ENCODE measurements at regions not wholly inside any gene's neighbourhood (a gene's known extent, or its start where the extent isn't known, plus 50 kb on each side); places are given as distances from the start of the nearest gene placed in this dataset.

- H3K4me3 ChIP-seq (ENCODE audit: low read length), result no peak overlapping the region
- H3K27ac ChIP-seq (ENCODE audit: low read length), result no peak overlapping the region
- no peak for DNase-seq (ENCODE audit: low read depth, low spot score)
These were observed 598.1 kb downstream of the RNF144A start for GRCh38 chr2:7515327-7515726.

GRCh38 chr2:7516484-7517063 is 599.4 kb downstream of the RNF144A start:
- WGBS (ENCODE audit: insufficient coverage, insufficient read length), result no CpG with 5 or more reads among the region's 2 CpGs
- H3K9me3 ChIP-seq (ENCODE audit: control insufficient read depth, insufficient read depth, low read length), result no peaks in the 10 kb centered on the region
- H3K27ac ChIP-seq (ENCODE audit: low read length), result no peak overlapping the region
- DNase-seq (ENCODE audit: low read depth, low spot score), result no peak
- H3K27me3 ChIP-seq (ENCODE audit: control insufficient read depth, insufficient read depth, low read length), result no peaks in the 10 kb centered on the region
- no peaks in the 10 kb centered on the region for H3K4me1 ChIP-seq (ENCODE audit: control insufficient read depth, insufficient read depth, low read length)
- H3K36me3 ChIP-seq (ENCODE audit: control insufficient read depth, insufficient read depth, low read length), result no peaks in the 10 kb centered on the region
- no peak overlapping the region for H3K4me3 ChIP-seq (ENCODE audit: low read length)

More at GRCh38 chr2:7515327-7515726, 598.1 kb downstream of the RNF144A start:
- H3K27me3 ChIP-seq (ENCODE audit: control insufficient read depth, insufficient read depth, low read length), result no peaks in the 10 kb centered on the region
- H3K36me3 ChIP-seq (ENCODE audit: control insufficient read depth, insufficient read depth, low read length), result no peaks in the 10 kb centered on the region
- H3K4me1 ChIP-seq (ENCODE audit: control insufficient read depth, insufficient read depth, low read length), result no peaks in the 10 kb centered on the region
- no peaks in the 10 kb centered on the region for H3K9me3 ChIP-seq (ENCODE audit: control insufficient read depth, insufficient read depth, low read length)

- no peak for DNase-seq (ENCODE audit: low read depth, low spot score)
- no peak overlapping the region for H3K4me3 ChIP-seq (ENCODE audit: low read length)
- H3K36me3 ChIP-seq (ENCODE audit: control insufficient read depth, insufficient read depth, low read length), result no peaks in the 10 kb centered on the region
- no CpG with 5 or more reads among the region's 6 CpGs for WGBS (ENCODE audit: insufficient coverage, insufficient read length)
- no peaks in the 10 kb centered on the region for H3K4me1 ChIP-seq (ENCODE audit: control insufficient read depth, insufficient read depth, low read length)
- H3K27ac ChIP-seq (ENCODE audit: low read length), result no peak overlapping the region
- H3K9me3 ChIP-seq (ENCODE audit: control insufficient read depth, insufficient read depth, low read length), result no peaks in the 10 kb centered on the region
- no peaks in the 10 kb centered on the region for H3K27me3 ChIP-seq (ENCODE audit: control insufficient read depth, insufficient read depth, low read length)
These were observed 599.9 kb downstream of the RNF144A start for GRCh38 chr2:7517088-7517487.

GRCh38 chr2:7517851-7518250 is 600.6 kb downstream of the RNF144A start:
- Histone ChIP-seq H3K36me3 (ENCODE audit: control insufficient read depth, insufficient read depth, low read length) (no peaks in the 10 kb centered on the region), H3K27me3 (ENCODE audit: control insufficient read depth, insufficient read depth, low read length) (no peaks in the 10 kb centered on the region), H3K27ac (ENCODE audit: low read length) (no peak overlapping the region), H3K9me3 (ENCODE audit: control insufficient read depth, insufficient read depth, low read length) (no peaks in the 10 kb centered on the region), H3K4me3 (ENCODE audit: low read length) (no peak overlapping the region), H3K4me1 (ENCODE audit: control insufficient read depth, insufficient read depth, low read length) (no peaks in the 10 kb centered on the region)
- no CpG with 5 or more reads among the region's 2 CpGs for WGBS (ENCODE audit: insufficient coverage, insufficient read length)
- DNase-seq (ENCODE audit: low read depth, low spot score), result no peak

- H3K9me3 ChIP-seq (ENCODE audit: control insufficient read depth, insufficient read depth, low read length), result no peaks in the 10 kb centered on the region
- no peaks in the 10 kb centered on the region for H3K4me1 ChIP-seq (ENCODE audit: control insufficient read depth, insufficient read depth, low read length)
- H3K27ac ChIP-seq (ENCODE audit: low read length), result no peak overlapping the region
- H3K4me3 ChIP-seq (ENCODE audit: low read length), result no peak overlapping the region
- H3K36me3 ChIP-seq (ENCODE audit: control insufficient read depth, insufficient read depth, low read length), result no peaks in the 10 kb centered on the region
- no CpG with 5 or more reads among the region's 12 CpGs for WGBS (ENCODE audit: insufficient coverage, insufficient read length)
- DNase-seq (ENCODE audit: low read depth, low spot score), result no peak
- no peaks in the 10 kb centered on the region for H3K27me3 ChIP-seq (ENCODE audit: control insufficient read depth, insufficient read depth, low read length)
These were observed 606.4 kb downstream of the RNF144A start for GRCh38 chr2:7523481-7524120.

GRCh38 chr2:7524195-7524594 is 607.0 kb downstream of the RNF144A start:
- no peak for DNase-seq (ENCODE audit: low read depth, low spot score)
- Histone ChIP-seq H3K27ac (ENCODE audit: low read length) (no peak overlapping the region), H3K27me3 (ENCODE audit: control insufficient read depth, insufficient read depth, low read length) (no peaks in the 10 kb centered on the region), H3K9me3 (ENCODE audit: control insufficient read depth, insufficient read depth, low read length) (no peaks in the 10 kb centered on the region; the same call in 1 of the 2 replicates), H3K4me1 (ENCODE audit: control insufficient read depth, insufficient read depth, low read length) (no peaks in the 10 kb centered on the region), H3K4me3 (ENCODE audit: low read length) (no peak overlapping the region), H3K36me3 (ENCODE audit: control insufficient read depth, insufficient read depth, low read length) (no peaks in the 10 kb centered on the region)
- no CpG with 5 or more reads among the region's 3 CpGs for WGBS (ENCODE audit: insufficient coverage, insufficient read length)

GRCh38 chr2:7525746-7526145 is 608.5 kb downstream of the RNF144A start:
- Histone ChIP-seq H3K4me3 (ENCODE audit: low read length) (no peak overlapping the region), H3K27me3 (ENCODE audit: control insufficient read depth, insufficient read depth, low read length) (no peaks in the 10 kb centered on the region), H3K36me3 (ENCODE audit: control insufficient read depth, insufficient read depth, low read length) (peaks cover under 1% of the 10 kb centered on the region; the same call in 1 of the 2 replicates), H3K4me1 (ENCODE audit: control insufficient read depth, insufficient read depth, low read length) (no peaks in the 10 kb centered on the region), H3K27ac (ENCODE audit: low read length) (no peak overlapping the region), H3K9me3 (ENCODE audit: control insufficient read depth, insufficient read depth, low read length) (peaks cover 3% of the 10 kb centered on the region; the same call in 1 of the 2 replicates)
- no peak for DNase-seq (ENCODE audit: low read depth, low spot score)
- WGBS (ENCODE audit: insufficient coverage, insufficient read length), result no CpG with 5 or more reads among the region's 1 CpG

GRCh38 chr2:7527165-7527722 is 610.0 kb downstream of the RNF144A start:
- peaks cover 7% of the 10 kb centered on the region for H3K9me3 ChIP-seq (ENCODE audit: control insufficient read depth, insufficient read depth, low read length)
- H3K4me1 ChIP-seq (ENCODE audit: control insufficient read depth, insufficient read depth, low read length), result no peaks in the 10 kb centered on the region
- H3K4me3 ChIP-seq (ENCODE audit: low read length), result no peak overlapping the region
- DNase-seq (ENCODE audit: low read depth, low spot score), result no peak
- no CpG with 5 or more reads among the region's 3 CpGs for WGBS (ENCODE audit: insufficient coverage, insufficient read length)
- H3K27ac ChIP-seq (ENCODE audit: low read length), result no peak overlapping the region
- no peaks in the 10 kb centered on the region for H3K27me3 ChIP-seq (ENCODE audit: control insufficient read depth, insufficient read depth, low read length)
- H3K36me3 ChIP-seq (ENCODE audit: control insufficient read depth, insufficient read depth, low read length), result peaks cover 5% of the 10 kb centered on the region

GRCh38 chr2:7530001-7530400 is 612.8 kb downstream of the RNF144A start:
- no peak for DNase-seq (ENCODE audit: low read depth, low spot score)
- Histone ChIP-seq H3K36me3 (ENCODE audit: control insufficient read depth, insufficient read depth, low read length) (peaks cover 5% of the 10 kb centered on the region), H3K27ac (ENCODE audit: low read length) (no peak overlapping the region), H3K4me1 (ENCODE audit: control insufficient read depth, insufficient read depth, low read length) (no peaks in the 10 kb centered on the region), H3K4me3 (ENCODE audit: low read length) (no peak overlapping the region), H3K9me3 (ENCODE audit: control insufficient read depth, insufficient read depth, low read length) (peaks cover 7% of the 10 kb centered on the region), H3K27me3 (ENCODE audit: control insufficient read depth, insufficient read depth, low read length) (no peaks in the 10 kb centered on the region)

- no CpG with 5 or more reads among the region's 4 CpGs for WGBS (ENCODE audit: insufficient coverage, insufficient read length)
- DNase-seq (ENCODE audit: low read depth, low spot score), result no peak
These were observed 621.9 kb downstream of the RNF144A start for GRCh38 chr2:7539077-7539476.

GRCh38 chr2:7539760-7540159 is 622.5 kb downstream of the RNF144A start:
- Histone ChIP-seq H3K4me3 (ENCODE audit: low read length) (no peak overlapping the region), H3K4me1 (ENCODE audit: control insufficient read depth, insufficient read depth, low read length) (no peaks in the 10 kb centered on the region), H3K27me3 (ENCODE audit: control insufficient read depth, insufficient read depth, low read length) (no peaks in the 10 kb centered on the region), H3K27ac (ENCODE audit: low read length) (no peak overlapping the region), H3K9me3 (ENCODE audit: control insufficient read depth, insufficient read depth, low read length) (no peaks in the 10 kb centered on the region), H3K36me3 (ENCODE audit: control insufficient read depth, insufficient read depth, low read length) (no peaks in the 10 kb centered on the region)
- no peak for DNase-seq (ENCODE audit: low read depth, low spot score)
- no CpG with 5 or more reads among the region's 5 CpGs for WGBS (ENCODE audit: insufficient coverage, insufficient read length)

More at GRCh38 chr2:7539077-7539476, 621.9 kb downstream of the RNF144A start:
- no peaks in the 10 kb centered on the region for H3K36me3 ChIP-seq (ENCODE audit: control insufficient read depth, insufficient read depth, low read length)
- no peaks in the 10 kb centered on the region for H3K4me1 ChIP-seq (ENCODE audit: control insufficient read depth, insufficient read depth, low read length)
- no peak overlapping the region for H3K27ac ChIP-seq (ENCODE audit: low read length)
- no peaks in the 10 kb centered on the region for H3K27me3 ChIP-seq (ENCODE audit: control insufficient read depth, insufficient read depth, low read length)
- no peak overlapping the region for H3K4me3 ChIP-seq (ENCODE audit: low read length)
- no peaks in the 10 kb centered on the region for H3K9me3 ChIP-seq (ENCODE audit: control insufficient read depth, insufficient read depth, low read length)

Measured in iPS DF 6.9 (cell line).